Fibroblast of villous mesenchyme (primary cell): ENCODE measurements at regions not wholly inside any gene's neighbourhood (a gene's known extent, or its start where the extent isn't known, plus 50 kb on each side); places are given as distances from the start of the nearest gene placed in this dataset.

Experiments used
- DNase-seq: peaks from one replicate; pipeline ENCODE4 v3.0.0-alpha.2; 2010; ENCODE audit warnings: low read depth
- H3K4me3 ChIP-seq: 2 replicates; pipeline ENCODE4 v1.5.1; 2011; ENCODE audit warnings: low read depth, mild to moderate bottlenecking, low read length
- CTCF ChIP-seq: IDR thresholded peaks from 2 replicates; pipeline ENCODE4 v1.5.1; 2012; ENCODE audit warnings: low read depth, mild to moderate bottlenecking, low read length; ENCODE audit not compliant: insufficient read depth

GRCh38 chr10:30233186-30233959, 115.7 kb downstream of the MTPAP start:
- TF ChIP-seq CTCF: no peak
- peak; percentile 21 for DNase-seq

GRCh38 chr10:30231709-30232108, 117.4 kb downstream of the MTPAP start:
- H3K4me3 ChIP-seq: no peak overlapping the region
- DNase-seq: no peak
- no peak for TF ChIP-seq CTCF

More at GRCh38 chr10:30233186-30233959, 115.7 kb downstream of the MTPAP start:
- H3K4me3 ChIP-seq: no peak overlapping the region

- no peak overlapping the region for H3K4me3 ChIP-seq
- TF ChIP-seq CTCF: no peak
- DNase-seq: no peak
Observed at GRCh38 chr10:30231071-30231652, 117.9 kb downstream of the MTPAP start.

- no peak for DNase-seq
- H3K4me3 ChIP-seq: no peak overlapping the region
- TF ChIP-seq CTCF: no peak
Observed at GRCh38 chr10:30229536-30229935, 119.5 kb downstream of the MTPAP start.

GRCh38 chr10:30228417-30229036, 120.6 kb downstream of the MTPAP start:
- no peak for TF ChIP-seq CTCF
- H3K4me3 ChIP-seq: no peak overlapping the region
- DNase-seq: no peak

- DNase-seq: no peak
- no peak overlapping the region for H3K4me3 ChIP-seq
- TF ChIP-seq CTCF: no peak
Observed at GRCh38 chr10:30227481-30227880, 121.6 kb downstream of the MTPAP start.
